ENCODE measurements at regions not wholly inside any gene's neighbourhood (a gene's known extent, or its start where the extent isn't known, plus 50 kb on each side); places are given as distances from the start of the nearest gene placed in this dataset.

- H3K9ac ChIP-seq (ENCODE audit: insufficient read depth, low read depth, low read length) = no peak overlapping the region
- no peak for FAIRE-seq
- DNase-seq (ENCODE audit: low spot score) = no peak
- intact Hi-C loops (cut with micrococcal nuclease; ENCODE audit: unreplicated experiment) = no loop called here
- H3K9me3 ChIP-seq (ENCODE audit: low read length) = peaks cover 48% of the 10 kb centered on the region
- H3K27me3 ChIP-seq (ENCODE audit: control insufficient read depth in 1 of 2, insufficient read depth in 2 of 2, low read length in 2 of 2) = no peaks in the 10 kb centered on the region
- no peak overlapping the region for H3K4me2 ChIP-seq (ENCODE audit: low read depth, low read length)
- no peak overlapping the region for H3K27ac ChIP-seq (ENCODE audit: extremely low read length, insufficient read depth, low read length)
- ChIA-PET CTCF (ENCODE audit: low intra/inter-chr PET ratio, low total read pairs) (no interaction called here), POLR2A (no interaction called here)
- H2AFZ ChIP-seq (ENCODE audit: low read length) = no peak overlapping the region
- no peaks in the 10 kb centered on the region for H3K4me1 ChIP-seq (ENCODE audit: insufficient read depth, low read length)
- in situ Hi-C loops (cut with HindIII; ENCODE audit: extremely low pct_ligation_motif_present, low pct_unique_long_range_greater_than_20kb) = no loop called here
- H3K79me2 ChIP-seq (ENCODE audit: insufficient read depth, low read length) = no peaks in the 10 kb centered on the region
- no peaks in the 10 kb centered on the region for H4K20me1 ChIP-seq (ENCODE audit: insufficient read depth, low read length)
- peak; percentile 71 for TF ChIP-seq MAFF (IDR thresholded peaks at IDR 0.05; ENCODE audit: low read depth, low read length)
- no peak for TF ChIP-seq ZNF136 (CRISPR knock-in tag; IDR thresholded peaks at IDR 0.05; ENCODE audit: low read depth)
- no peak for TF ChIP-seq CSRNP2 (CRISPR knock-in tag; conservative IDR thresholded peaks at IDR 0.05; ENCODE audit: low read depth)
- TF ChIP-seq TAF1 (CRISPR knock-in tag; IDR thresholded peaks at IDR 0.05) = no peak
- TF ChIP-seq TOE1 (CRISPR knock-in tag; IDR thresholded peaks at IDR 0.05) = no peak
- TF ChIP-seq ZNF280D (CRISPR knock-in tag; IDR thresholded peaks at IDR 0.05) = no peak
- TF ChIP-seq ZSCAN21 (CRISPR knock-in tag; IDR thresholded peaks at IDR 0.05; ENCODE audit: borderline replicate concordance) = no peak
- peak; percentile 46 to 76; a peak in 3 of 4 replicates for TF ChIP-seq MAFK (conservative IDR thresholded peaks at IDR 0.05 in 1 of 2, IDR thresholded peaks at IDR 0.05 in 1 of 2; ENCODE audit: low read length in 2 of 2)
- no peak for TF ChIP-seq ZNF3 (CRISPR knock-in tag; IDR thresholded peaks at IDR 0.05)
- no peak for TF ChIP-seq GTF2F1 (IDR thresholded peaks at IDR 0.05; ENCODE audit: low read length)
- TF ChIP-seq ATAD3A (CRISPR knock-in tag; IDR thresholded peaks at IDR 0.05) = no peak
- no peak overlapping the region for H3K4me3 ChIP-seq (replicated peaks in 1 of 3; ENCODE audit: insufficient read depth in 1 of 3, low read depth in 2 of 3, low read length in 3 of 3)
- WGBS (ENCODE audit: low lambda C conversion rate) = under 1% methylated on average over 3 of the region's 3 CpGs
- no peak for ATAC-seq
- no TSS peak for BruUV-seq (replicated peaks)
- H3K36me3 ChIP-seq (replicated peaks in 1 of 2; ENCODE audit: control insufficient read depth in 1 of 2, insufficient read depth in 2 of 2, low read length in 2 of 2) = no peaks in the 10 kb centered on the region
Measured at GRCh38 chr5:8682381-8682780, 813.4 kb downstream of the MTRR start.
